ENCODE measurements at regions not wholly inside any gene's neighbourhood (a gene's known extent, or its start where the extent isn't known, plus 50 kb on each side); places are given as distances from the start of the nearest gene placed in this dataset.

DNA sequence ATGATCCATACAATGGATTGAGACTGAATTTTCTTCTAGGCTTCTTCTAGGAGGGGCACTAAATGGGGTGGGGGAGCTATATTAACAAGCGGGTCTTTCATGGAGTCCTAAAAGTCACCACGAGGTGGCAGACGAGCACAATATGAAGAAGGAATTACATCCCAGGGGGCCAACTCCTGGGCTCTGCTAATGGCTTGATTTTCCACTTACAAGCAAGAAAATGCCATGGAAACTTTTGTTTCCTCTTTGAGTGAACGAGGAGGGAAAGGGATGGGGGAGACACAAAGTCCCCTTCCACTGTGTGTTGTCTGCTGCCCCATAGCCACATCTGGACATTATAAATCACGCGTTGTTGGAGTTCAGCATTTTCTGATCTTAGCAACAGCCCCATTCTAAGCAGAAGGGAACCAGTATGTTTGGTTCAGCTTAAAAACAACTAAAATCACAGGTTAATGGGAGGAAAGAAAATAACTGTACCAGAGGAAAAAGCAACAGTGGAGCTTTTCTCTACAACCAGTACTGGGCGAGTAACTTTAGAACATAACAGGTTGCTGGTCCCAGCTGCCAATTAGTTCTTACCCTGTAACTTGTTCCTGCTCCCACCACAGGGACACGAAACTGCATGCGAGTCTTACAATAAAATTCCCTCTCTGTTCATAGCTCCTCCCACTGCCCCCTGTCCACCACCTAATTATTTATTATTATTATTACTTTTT, 285.0 kb upstream of the PARD3B start:
- TF ChIP-seq CTCF (conservative IDR thresholded peaks at IDR 0.05; ENCODE audit: low read length): peak; percentile 90
- TF ChIP-seq EZH2phosphoT487 (IDR thresholded peaks at IDR 0.05; ENCODE audit: borderline replicate concordance, low read depth, low read length): no peak
